Pons (tissue), 1 donor: ENCODE measurements at regions not wholly inside any gene's neighbourhood (a gene's known extent, or its start where the extent isn't known, plus 50 kb on each side); places are given as distances from the start of the nearest gene placed in this dataset.

Experiments used
- DNase-seq: peaks from one replicate; pipeline ENCODE4 v3.0.0-alpha.2; 2016; ENCODE audit warnings: low spot score

DNA sequence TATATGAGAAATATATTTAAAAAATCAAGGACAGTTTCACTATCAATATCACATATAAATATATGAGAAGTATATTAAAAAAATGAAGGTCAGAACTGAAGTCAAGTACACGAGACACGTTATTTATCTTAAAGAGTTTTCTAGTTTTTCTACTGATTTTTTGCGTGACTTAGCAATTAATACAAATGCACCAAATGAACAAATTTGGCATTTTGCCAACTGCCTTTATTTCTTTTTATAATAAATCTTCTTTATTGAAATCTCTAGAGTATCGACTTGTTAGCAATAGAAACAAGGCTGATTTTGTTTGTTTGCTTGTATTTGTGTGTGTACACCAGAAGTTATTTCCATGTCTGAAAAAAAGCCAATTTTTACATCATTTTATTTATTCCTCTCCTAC lies 1684.7 kb upstream of the RAG2 start:
- DNase-seq: no peak

DNA sequence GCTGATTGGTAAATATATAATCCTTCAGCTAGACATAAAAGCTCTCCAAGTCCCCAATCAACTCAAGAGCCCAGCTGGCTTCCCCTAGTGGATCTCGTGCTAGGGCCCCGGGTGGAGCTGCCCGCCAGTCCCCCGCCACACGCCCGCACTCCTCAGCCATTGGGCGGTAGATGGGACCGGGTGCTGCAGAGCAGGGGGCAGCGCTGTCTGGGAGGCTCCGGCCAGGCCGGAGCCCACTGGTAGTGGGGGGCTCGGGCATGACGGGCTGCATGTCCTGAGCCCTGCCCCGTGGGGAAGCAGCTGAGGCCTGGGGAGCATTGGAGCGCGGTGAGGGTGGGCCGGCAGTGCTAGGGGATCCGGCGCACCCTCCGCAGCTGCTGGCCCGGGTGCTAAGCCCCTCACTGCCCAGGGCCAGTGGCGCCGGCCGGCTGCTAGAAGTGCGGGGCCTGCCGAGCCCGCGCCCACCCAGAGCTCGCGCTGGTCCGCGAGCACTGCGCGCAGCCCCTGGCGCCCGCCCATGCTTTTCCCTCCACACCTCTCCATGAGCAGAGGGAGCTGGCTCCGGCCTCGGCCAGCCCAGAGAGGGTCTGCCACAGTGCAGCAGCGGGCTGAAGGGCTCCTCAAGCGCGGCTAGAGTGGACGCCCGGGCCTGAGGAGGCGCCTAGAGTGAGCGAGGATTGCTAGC lies 1680.6 kb upstream of the RAG2 start:
- no peak for DNase-seq

DNA sequence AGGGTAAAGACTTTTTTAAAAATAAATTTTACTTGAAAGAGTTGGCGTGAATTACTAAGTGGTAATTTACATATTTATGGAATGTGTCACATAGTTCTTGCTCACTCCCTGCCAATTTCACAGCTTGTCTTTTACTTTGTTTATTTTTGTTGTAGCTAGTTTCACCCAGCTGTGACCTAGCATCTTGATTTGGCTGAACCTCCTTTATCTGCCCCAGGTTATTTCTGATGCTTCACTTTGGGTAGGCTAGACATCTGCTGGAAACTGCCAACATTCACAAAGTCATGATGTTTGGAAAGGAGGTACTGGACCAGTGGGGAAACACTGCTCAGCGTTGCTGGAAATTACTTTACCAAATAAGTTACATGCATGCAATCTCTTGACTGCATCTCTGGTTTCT lies 1676.0 kb upstream of the RAG2 start:
- no peak for DNase-seq

DNA sequence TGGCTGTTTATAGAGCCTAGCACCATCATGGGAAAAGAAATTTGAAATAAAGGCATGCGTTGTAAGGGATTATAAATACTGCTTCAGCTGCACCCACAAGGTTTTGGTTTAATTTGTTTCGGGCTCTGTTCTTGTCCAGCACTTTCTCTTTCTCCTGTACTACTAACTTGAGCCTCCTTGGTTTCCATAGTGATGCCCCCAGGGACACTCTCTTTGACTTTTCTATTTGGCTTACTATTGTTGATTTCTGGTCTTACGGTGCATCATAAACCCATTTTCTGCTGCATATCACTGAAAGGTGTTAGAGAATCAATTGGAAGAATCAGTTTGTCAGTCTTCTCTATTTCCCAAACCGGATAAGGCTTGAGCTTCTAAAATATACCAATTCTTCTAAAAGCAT lies 1674.3 kb upstream of the RAG2 start:
- no peak for DNase-seq

DNA sequence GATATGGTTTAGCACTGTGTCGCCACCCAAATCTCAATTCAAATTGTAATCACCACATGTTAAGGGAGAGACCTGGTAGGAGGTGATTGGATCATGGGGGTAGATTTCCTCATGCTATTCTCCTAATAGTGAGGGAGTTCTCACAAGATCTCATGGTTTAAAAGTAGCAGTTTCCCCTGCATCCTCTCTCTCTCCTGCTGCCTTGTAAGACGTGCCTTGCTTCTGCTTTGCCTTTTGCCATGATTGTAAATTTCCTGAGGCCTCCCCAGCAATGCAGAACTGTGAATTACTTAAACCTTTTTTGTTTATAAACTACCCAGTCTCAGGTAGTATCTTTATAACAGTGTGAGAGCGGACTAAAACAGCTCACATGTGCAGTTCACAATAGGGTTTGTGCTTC lies 1668.7 kb upstream of the RAG2 start:
- DNase-seq: no peak

DNA sequence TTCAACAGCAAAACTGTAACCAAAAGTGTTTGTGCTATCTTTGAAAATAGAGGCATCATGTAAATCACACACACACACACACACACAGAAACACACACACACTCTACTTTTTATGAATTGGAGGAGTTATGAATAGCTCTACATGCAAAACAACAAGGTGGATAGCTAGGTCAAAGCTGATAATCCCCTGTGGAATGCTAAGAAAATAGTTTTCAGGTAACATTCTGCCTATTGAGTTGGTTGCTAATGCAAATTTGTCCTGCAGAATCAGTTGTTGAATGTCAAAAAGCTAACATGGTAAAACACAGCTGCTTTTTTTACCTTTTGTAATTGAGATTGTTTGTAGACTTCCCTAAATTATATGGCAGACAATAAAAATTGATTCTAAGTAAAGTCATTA lies 1658.4 kb upstream of the RAG2 start:
- DNase-seq: no peak

DNA sequence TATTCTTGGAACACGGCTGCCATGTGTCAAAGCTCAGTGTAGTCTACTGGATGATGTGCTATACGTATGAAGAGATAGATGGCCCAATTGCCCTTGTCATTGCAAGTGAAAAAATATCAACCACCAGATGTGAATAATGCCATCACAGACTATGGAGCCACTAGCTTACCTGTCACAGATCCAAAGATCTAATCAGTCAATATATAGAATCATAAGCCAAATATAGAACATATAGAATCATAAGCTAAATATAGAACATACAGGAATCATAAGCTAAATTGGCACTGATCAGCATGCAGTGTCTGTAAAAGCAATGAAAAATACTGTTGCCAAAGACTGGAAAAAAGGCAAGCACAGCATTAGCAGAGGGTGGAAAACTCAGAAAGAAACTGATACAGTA lies 1656.9 kb upstream of the RAG2 start:
- no peak for DNase-seq

DNA sequence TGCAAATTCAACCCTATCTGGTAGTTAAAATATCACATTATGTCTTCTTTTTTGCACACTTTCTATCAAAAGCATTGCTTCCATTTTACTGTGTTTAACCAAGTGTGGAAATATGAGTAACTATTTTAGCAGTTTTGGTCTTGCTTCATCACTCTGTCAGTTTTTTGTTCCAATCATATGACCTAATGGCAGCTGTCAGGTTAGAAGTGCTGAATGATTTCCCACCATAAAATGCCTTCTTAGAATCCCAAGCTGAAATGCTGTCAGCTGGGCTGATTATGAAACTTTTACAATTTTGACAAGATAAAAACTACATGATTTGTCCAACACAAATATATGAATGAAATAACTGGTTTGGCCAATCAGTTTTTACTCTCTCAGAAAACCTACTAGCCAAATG lies 1654.6 kb upstream of the RAG2 start:
- no peak for DNase-seq

DNA sequence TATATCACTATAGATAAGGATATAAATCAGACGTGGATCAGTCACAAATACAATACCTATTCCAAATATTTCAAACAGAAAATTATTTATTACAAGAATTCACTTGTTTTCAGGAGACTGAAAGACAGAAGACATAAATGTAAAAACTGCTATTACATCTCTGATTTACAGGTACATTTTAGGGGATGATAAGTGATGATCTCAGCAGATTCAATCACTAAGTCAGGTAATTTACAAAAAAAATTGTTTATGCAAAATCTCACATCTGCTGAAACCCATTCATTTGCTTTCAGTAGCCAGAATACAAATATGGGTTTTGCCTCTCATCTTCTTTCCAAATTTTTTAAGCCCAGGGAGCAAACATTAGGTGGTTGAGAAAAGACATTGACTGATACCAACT lies 1648.4 kb upstream of the RAG2 start:
- DNase-seq: no peak

DNA sequence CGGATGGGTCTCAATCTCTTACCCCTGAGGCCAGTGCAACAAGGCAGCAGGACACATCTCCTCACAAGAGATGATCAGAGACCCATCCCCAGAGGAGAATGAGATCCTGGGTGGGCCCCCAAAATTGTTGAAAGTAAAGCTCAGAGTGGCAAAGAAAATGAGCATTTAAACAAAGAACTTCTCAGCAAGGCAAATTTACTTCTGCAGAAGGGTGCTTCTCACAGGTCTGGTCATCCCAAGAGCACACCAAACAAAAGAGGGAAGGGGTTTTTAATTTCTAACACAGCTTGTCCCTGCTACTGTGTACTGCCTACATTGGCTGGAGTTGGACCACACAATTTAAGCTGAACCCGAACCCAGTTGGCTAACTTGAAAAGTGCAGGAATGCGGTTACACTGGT lies 1628.6 kb upstream of the RAG2 start:
- DNase-seq: no peak

DNA sequence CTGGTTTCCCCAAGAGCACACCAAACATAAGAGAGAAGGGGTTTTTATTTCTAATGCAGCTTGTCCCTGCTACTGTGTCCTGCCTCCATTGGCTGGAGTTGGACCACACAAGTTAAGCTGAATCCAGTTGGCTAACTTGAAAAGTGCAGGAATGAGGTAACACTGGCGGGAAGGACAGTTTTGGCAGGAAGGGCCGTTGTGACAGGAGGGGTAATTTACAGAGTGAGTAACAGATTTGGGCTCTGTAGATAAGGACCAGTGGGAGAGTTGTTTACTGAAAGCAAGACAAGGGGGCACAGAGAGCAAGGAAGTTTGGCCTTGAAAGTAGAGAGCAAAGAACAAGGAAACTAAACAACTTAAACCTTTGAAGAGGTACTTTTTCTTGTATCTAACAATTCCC lies 1623.3 kb upstream of the RAG2 start:
- no peak for DNase-seq

DNA sequence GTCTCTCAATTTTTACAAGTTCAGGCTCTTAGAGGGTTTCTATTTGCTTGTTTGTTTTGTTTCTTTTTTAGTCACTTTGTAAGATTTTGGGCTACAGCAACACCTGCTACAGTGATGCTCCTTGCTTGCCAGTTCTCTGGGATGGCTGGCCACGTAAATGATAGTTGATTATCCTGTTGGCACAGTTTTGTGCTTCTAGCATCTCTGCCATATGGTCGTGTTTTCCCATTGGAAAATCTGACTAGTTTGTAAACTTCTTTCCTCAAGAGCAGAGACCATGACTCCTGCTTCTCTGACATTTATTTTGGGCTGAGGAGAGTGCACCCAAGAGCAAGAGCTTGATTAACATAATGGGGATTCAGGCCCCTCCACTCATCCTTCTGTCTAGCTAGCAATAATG lies 1621.6 kb upstream of the RAG2 start:
- peak; percentile 18 for DNase-seq

DNA sequence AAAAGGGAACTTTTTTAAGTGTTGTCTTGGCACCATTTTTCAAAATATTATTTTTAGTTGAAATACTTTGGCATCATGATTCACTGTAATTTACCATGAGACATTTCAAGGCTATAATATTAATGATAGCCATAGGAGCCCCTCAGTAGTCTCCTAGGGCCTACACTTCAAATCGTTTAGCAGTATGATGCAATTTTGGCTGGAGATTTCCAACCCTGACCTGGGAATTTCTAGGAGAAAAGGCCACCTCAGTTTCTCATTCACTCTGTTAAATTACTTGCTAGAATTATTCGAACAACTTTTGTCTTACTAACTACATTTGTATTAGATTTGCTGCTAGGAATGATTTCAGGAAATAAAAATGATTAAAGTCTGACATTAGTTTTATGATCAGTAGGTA lies 1610.9 kb upstream of the RAG2 start:
- DNase-seq: no peak

DNA sequence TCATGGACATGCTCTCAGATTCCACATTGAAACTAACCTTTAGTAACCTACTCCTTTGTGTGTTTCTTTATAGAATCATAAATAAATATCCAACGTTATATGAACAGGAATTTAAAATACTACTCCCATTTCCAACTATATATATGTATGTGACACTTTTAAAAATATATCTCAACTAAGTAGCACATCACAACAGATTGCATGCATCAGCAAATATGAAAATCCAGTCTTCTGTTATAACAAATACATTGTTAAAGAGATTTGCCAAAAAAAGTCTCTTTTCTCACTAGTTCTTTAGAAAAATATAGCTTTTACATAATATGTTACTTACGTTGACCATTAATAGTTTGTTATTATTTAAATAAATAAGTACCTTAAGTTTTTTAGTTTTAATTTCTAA lies 1608.6 kb upstream of the RAG2 start:
- no peak for DNase-seq

DNA sequence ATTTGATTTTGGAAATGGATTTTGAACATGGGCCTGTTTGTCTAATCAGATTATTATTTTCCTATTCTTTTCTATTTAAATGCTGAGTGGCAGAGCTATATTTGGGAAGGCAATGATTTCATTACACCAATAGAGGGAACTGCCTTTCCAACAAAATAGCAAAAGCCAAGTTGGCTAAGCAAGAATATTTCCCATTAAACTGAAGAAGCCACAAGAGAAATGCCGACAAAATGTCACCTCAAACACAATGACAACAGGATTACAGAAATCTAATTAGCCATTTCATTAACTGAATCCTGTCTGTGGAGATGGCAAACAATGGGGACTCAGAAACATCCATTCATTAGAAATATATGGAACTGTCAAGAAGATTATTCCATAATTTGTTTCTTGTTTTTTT lies 1593.1 kb upstream of the RAG2 start:
- no peak for DNase-seq

DNA sequence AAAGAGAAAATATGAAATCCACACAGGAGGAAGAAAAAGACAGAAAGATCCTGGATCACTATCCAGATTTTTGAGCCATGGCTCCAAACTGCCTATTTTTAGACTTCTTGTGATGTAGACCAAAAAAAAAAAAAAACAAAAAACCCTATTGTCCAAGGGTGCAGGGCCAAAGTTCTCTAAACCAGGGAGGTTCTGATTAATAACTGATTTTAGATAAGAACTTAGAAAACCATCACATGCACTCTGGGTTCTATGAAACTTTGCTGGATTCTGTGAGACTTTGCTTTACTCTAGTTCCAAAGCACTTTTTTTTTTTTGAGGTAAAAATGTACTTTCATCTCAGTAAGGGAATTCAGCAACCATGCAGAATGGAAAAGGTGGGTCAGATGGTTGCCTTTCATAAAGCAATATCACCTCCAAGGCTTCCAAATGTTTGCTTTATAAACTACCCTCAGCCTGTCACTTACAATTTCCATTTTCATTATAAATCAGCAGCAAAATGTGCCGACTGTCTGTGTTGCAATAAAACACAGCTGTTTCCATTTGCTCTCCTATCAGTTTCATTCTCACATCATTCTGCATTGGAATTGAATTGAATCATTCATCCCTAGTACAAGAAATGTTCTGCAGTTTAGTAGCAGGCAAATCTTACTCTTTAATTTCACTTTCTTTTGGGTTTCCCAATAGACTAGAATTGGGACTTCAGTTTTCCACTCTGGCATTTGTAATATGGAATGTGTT lies 1584.3 kb upstream of the RAG2 start:
- DNase-seq: no peak

DNA sequence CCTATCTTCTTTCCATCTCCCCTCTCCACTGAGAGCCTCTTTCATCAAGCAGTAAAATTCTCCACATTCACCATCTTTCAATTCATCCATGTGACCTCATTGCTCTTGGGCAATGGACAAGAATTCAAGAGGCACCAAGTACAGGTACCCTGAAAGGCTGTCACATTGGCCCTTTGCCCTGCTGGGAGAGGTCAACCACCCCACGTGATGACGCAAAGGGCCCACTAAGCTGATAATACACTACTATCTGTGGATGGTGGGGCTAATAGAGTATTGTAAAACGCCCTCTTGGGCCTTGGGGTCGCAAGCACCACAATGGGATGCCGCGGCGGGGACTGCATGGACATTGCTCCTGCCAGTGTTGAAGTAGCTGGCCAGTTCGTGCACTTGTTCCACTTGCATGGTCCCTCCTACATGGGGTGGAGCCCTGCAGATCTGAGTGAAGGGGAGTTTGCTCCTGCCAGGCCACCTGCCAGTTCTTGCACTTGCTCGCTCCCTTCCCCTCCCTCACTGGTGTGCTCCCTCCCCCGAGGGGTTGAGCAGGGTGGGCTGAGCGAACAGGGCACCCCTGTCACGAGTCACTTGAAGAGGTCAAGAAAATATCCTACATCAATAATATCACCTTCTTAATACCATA lies 1578.8 kb upstream of the RAG2 start:
- DNase-seq: no peak

DNA sequence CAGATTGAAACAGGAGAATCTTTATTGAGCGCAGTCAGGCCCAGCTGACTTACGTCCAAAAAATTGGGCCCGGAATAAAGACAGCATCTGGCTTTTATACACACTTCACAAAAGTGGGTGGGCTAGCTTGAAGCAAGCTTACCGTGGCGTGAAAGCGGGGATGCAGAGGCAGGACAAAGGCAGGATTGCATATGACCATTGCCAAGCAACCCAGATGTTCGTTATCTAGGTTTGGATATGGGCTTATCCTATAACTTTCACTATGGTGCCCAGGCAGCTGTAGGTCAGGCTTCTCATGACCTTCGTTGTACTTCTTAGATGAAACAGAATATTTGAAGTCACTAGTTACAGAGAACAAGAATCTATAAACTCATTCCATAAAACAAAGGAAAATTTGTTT lies 1575.6 kb upstream of the RAG2 start:
- DNase-seq: no peak

DNA sequence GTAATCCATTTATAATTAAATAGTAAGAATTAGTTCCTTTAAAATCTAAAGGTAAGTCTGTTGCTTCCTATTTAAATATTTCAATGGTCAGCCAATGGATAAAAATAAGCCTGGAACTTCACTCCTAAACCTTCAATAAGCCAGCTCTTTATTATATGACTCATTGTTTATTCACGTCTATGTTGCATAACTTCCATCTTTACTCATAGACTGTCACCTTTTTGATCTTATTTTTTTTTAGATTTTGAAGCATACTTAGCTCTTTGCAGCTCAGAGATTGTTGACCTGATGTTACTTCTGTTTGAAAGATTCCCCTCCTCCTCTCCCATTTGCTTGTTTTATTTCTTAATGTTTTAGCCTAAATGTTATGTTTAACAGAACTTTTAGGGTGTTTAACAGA lies 1571.2 kb upstream of the RAG2 start:
- DNase-seq: no peak

DNA sequence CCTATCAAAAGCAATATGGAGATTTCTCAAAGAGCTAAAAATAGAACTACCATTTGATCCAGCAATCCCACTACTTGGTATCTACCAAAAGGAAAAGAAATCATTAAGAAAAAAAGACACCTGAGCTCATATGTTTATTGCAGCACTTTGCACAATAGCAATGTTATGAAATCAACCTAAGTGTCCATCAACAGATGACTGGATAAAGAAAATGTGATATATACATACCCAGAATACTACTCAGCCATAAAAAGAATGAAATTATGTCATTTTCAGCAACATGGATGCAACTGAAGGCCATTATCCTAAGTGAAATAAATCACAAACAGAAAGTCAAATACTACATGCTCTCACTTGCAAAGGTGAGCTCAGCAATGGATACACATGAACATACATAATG lies 1565.5 kb upstream of the RAG2 start:
- DNase-seq: no peak

DNA sequence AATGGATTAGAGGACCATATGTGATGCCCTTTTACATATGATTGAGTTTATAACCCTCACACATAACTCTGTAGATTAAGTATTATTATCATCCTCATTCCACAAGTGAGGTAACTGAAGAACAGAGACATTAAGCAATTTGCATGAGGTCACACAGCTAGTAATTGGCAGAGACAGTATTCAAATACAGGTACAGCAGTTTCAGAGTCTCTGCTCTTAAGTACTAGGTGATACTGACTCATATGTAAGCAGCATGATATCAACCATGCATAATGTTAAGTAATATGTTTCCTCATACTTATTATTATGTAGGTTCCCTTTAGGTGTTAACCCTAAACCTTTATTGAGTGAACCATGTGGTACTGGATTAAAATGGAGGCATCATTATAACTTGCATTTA lies 1562.4 kb upstream of the RAG2 start:
- no peak for DNase-seq

DNA sequence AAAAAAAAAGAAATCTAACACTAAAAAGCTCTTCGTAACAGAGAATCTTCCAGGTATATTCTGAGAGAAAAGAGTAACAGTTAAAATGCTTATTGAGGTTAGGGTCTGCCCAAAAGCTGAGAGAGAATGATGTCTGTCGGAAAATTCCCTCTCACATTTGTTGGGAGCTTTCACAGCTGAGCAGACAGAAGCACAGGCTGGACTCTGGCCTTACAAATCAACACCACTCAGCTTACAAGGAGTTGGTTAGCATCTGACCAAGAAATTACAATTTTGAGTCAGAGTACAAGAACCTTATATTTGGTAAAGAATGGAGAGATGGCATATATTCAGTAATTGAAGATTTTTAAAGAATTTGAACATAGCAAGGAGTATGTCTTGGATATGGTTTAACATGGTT lies 1561.0 kb upstream of the RAG2 start:
- no peak for DNase-seq

DNA sequence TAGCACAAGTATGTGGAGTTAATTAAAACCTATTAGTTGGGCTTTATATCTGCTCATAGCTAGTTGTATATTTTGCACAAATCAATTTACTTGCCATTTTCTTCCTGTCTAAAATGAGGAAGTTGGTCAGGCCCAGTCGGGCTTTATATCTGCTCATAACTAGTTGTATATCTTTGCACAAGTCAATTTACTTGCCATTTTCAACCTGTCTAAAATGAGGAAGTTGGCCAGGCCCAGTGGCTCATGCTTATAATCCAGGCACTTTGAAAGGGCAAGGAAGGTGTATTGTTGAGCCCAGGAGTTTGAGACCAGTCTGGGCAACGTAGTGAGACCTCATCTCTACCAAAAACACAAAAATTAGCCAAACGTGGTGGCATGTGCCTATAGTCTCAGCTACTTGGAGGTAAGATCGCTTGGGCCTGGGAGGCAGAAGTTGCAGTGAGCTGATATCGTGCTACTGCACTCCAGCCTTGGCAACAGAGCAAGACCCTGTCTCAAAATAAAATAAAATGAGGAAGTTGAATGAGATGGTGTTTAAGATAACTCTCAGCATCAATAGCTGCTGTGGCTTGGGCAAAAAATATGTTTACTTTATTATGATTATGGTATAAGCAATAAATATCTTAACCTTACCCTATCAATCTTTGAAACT lies 1558.6 kb upstream of the RAG2 start:
- DNase-seq: no peak
